ENCODE measurements at regions not wholly inside any gene's neighbourhood (a gene's known extent, or its start where the extent isn't known, plus 50 kb on each side); places are given as distances from the start of the nearest gene placed in this dataset.

- DNase-seq (ENCODE audit: extremely low read depth, low read depth) = no peak
- no peak for TF ChIP-seq CTCF (IDR thresholded peaks at IDR 0.05; ENCODE audit: low read depth, low read length)
These were observed 797.6 kb upstream of the ARRDC4 start for GRCh38 chr15:97162805-97163495.

- no peak for TF ChIP-seq CTCF (IDR thresholded peaks at IDR 0.05; ENCODE audit: low read depth, low read length)
- no peak for DNase-seq (ENCODE audit: extremely low read depth, low read depth)
These were observed 795.3 kb upstream of the ARRDC4 start for GRCh38 chr15:97165205-97165604.

- no peak for TF ChIP-seq CTCF (IDR thresholded peaks at IDR 0.05; ENCODE audit: low read depth, low read length)
- DNase-seq (ENCODE audit: extremely low read depth, low read depth) = no peak
These were observed 791.6 kb upstream of the ARRDC4 start for GRCh38 chr15:97168704-97169475.

GRCh38 chr15:97171556-97171955, 788.9 kb upstream of the ARRDC4 start:
- DNase-seq (ENCODE audit: extremely low read depth, low read depth) = no peak
- TF ChIP-seq CTCF (IDR thresholded peaks at IDR 0.05; ENCODE audit: low read depth, low read length) = no peak

GRCh38 chr15:97174886-97175540, 785.5 kb upstream of the ARRDC4 start:
- no peak for DNase-seq (ENCODE audit: extremely low read depth, low read depth)
- no peak for TF ChIP-seq CTCF (IDR thresholded peaks at IDR 0.05; ENCODE audit: low read depth, low read length)

- TF ChIP-seq CTCF (IDR thresholded peaks at IDR 0.05; ENCODE audit: low read depth, low read length) = no peak
- no peak for DNase-seq (ENCODE audit: extremely low read depth, low read depth)
These were observed 783.3 kb upstream of the ARRDC4 start for GRCh38 chr15:97177151-97177577.

GRCh38 chr15:97182581-97182980, 777.9 kb upstream of the ARRDC4 start:
- DNase-seq (ENCODE audit: extremely low read depth, low read depth) = no peak
- TF ChIP-seq CTCF (IDR thresholded peaks at IDR 0.05; ENCODE audit: low read depth, low read length) = no peak

Data from AG09319 (cell line).